ENCODE measurements at regions not wholly inside any gene's neighbourhood (a gene's known extent, or its start where the extent isn't known, plus 50 kb on each side); places are given as distances from the start of the nearest gene placed in this dataset.

GRCh38 chr16:80323808-80324195 is 217.0 kb upstream of the DYNLRB2 start:
- TF ChIP-seq, protein P1, sequence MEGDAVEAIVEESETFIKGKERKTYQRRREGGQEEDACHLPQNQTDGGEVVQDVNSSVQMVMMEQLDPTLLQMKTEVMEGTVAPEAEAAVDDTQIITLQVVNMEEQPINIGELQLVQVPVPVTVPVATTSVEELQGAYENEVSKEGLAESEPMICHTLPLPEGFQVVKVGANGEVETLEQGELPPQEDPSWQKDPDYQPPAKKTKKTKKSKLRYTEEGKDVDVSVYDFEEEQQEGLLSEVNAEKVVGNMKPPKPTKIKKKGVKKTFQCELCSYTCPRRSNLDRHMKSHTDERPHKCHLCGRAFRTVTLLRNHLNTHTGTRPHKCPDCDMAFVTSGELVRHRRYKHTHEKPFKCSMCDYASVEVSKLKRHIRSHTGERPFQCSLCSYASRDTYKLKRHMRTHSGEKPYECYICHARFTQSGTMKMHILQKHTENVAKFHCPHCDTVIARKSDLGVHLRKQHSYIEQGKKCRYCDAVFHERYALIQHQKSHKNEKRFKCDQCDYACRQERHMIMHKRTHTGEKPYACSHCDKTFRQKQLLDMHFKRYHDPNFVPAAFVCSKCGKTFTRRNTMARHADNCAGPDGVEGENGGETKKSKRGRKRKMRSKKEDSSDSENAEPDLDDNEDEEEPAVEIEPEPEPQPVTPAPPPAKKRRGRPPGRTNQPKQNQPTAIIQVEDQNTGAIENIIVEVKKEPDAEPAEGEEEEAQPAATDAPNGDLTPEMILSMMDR (IDR thresholded peaks at IDR 0.05; ENCODE audit: extremely low read depth, insufficient read depth, missing control alignments): no peak
- in situ Hi-C loops (cut with MboI; ENCODE audit: low pct_unique_long_range_greater_than_20kb, low sequenced_read_pairs, unreplicated experiment): no loop called here
- no peak for DNase-seq (ENCODE audit: low spot score)

DNA sequence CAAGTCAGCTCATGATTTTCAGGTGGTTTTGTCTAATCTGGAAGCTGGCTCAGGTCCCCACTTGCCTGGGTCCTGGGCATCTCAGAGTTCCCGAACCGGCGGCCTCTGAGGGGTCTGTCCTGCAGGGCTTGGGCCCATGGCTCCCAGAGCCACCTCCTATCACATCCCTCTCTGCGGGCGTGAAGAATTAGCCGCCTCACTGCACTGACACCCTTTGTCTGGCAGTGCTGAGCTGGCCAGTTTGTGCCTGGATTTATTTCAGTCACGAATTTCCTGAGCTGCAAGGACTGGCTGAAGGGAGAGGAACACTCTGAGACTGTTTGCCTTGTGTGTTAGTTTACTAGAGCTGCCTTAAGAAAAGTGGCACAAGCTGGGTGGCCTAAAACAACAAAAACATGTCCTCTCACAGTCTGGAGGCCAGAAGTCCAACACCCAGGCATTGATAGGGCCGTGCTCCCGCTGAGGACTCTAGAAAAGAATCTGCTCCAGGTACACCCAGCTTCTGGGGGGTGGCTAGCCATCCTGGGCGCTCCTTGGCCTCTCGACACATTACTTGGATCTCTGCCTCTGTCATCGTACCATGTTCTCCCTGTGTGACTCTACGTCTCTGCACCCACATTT is 217.5 kb upstream of the DYNLRB2 start:
- TF ChIP-seq, protein P1 (IDR thresholded peaks at IDR 0.05; ENCODE audit: extremely low read depth, insufficient read depth, missing control alignments): no peak
- DNase-seq (ENCODE audit: low spot score): no peak
- in situ Hi-C loops (cut with MboI; ENCODE audit: low pct_unique_long_range_greater_than_20kb, low sequenced_read_pairs, unreplicated experiment): no loop called here

- no peak for DNase-seq (ENCODE audit: low spot score)
- in situ Hi-C loops (cut with MboI; ENCODE audit: low pct_unique_long_range_greater_than_20kb, low sequenced_read_pairs, unreplicated experiment): no loop called here
These were observed 221.6 kb upstream of the DYNLRB2 start for GRCh38 chr16:80319181-80319580.

DNA sequence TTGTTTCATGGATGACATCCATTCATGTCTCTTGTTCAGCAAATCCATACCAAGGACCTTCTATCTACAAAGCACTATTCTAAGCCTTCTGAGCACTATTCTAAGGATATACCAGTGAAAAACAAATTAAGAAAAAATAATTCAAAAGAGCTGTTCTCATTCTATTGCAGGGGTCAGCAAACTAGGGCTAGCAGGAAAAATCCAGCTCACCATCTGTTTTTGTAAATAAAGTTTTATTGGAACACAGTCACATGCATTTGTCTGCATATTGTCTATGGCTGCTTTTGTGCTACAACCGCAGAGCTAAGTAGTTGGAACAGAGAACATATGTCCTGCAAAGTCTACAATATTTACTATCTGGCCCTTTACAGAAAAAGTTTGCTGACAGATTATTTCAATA is 222.7 kb upstream of the DYNLRB2 start:
- TF ChIP-seq, protein P1 (IDR thresholded peaks at IDR 0.05; ENCODE audit: extremely low read depth, insufficient read depth, missing control alignments): no peak
- in situ Hi-C loops (cut with MboI; ENCODE audit: low pct_unique_long_range_greater_than_20kb, low sequenced_read_pairs, unreplicated experiment): no loop called here
- no peak for DNase-seq (ENCODE audit: low spot score)

More at GRCh38 chr16:80319181-80319580, 221.6 kb upstream of the DYNLRB2 start:
- TF ChIP-seq, protein P1 (IDR thresholded peaks at IDR 0.05; ENCODE audit: extremely low read depth, insufficient read depth, missing control alignments): no peak

DNA sequence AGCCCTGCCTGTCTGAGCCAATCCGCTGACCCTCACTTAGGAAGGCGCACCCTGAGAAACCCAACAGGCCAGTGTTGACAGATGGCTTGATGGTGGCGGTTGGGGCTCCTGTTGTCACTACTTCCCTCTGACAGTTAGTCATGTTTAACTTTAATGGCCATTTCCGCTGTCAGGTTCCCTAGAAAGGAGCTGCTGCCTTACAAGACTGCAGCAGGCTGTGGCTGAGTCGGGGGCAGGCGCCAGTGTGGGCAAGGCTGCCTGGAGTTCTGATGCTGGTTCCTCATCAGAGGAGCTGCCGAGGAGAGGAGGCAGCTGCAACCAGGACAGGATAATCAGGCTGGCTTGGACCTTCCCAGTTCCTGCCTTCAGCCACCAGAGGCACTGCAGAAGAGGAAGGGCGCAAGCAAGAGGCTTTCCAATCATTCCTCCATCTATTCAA is 223.2 kb upstream of the DYNLRB2 start:
- in situ Hi-C loops (cut with MboI; ENCODE audit: low pct_unique_long_range_greater_than_20kb, low sequenced_read_pairs, unreplicated experiment): no loop called here
- no peak for DNase-seq (ENCODE audit: low spot score)
- TF ChIP-seq, protein P1 (IDR thresholded peaks at IDR 0.05; ENCODE audit: extremely low read depth, insufficient read depth, missing control alignments): no peak

DNA sequence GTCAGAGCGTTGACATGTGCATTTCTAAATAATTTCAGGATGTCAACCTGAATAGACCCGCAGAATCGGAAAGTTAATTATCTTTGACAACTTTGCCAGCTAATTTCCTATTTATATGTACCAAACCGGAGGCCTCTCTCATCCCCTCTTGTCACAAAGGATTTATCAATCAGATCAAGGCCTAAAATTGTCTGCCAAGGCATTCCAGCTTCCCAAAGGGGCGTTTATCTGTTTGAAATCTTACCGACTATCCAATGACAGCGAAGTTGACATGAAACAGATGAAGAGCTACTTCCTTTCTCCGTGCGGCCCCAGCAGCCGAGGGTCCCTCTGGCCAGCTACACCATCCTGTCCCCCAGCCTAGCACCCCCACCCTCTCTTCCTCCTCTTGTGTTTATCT is 223.7 kb upstream of the DYNLRB2 start:
- no peak for DNase-seq (ENCODE audit: low spot score)
- in situ Hi-C loops (cut with MboI; ENCODE audit: low pct_unique_long_range_greater_than_20kb, low sequenced_read_pairs, unreplicated experiment): no loop called here
- TF ChIP-seq, protein P1 (IDR thresholded peaks at IDR 0.05; ENCODE audit: extremely low read depth, insufficient read depth, missing control alignments): no peak

All from GM13977 (cell line).